CD4-positive, alpha-beta T cell treated with Interleukin-2 at 100 ng/mL for 4 hours (primary cell): ENCODE measurements at regions not wholly inside any gene's neighbourhood (a gene's known extent, or its start where the extent isn't known, plus 50 kb on each side); places are given as distances from the start of the nearest gene placed in this dataset.

Experiments used
- DNase-seq: peaks from one replicate; pipeline ENCODE4 v3.0.0-alpha.2; 2020; ENCODE audit warnings: low spot score

DNA sequence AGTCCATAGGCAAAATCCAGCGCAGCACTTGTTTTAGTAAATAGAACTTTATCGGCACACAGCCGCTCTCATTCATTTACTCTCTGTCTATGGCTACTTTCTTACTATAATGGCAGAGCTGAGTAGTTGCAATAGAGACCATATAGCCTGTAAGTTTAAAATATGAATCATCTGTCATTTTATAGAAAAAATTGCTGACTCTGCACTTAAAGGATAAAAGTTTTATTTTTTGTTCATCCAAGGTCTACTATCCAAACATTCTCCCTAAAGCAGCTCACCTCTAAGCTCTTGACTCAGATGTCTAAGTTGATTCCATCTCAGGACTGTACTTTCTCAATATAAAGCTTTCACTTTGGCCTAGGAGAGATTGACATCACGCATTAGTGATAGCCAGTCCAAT is 825.7 kb downstream of the OLFM4 start:
- no peak for DNase-seq

DNA sequence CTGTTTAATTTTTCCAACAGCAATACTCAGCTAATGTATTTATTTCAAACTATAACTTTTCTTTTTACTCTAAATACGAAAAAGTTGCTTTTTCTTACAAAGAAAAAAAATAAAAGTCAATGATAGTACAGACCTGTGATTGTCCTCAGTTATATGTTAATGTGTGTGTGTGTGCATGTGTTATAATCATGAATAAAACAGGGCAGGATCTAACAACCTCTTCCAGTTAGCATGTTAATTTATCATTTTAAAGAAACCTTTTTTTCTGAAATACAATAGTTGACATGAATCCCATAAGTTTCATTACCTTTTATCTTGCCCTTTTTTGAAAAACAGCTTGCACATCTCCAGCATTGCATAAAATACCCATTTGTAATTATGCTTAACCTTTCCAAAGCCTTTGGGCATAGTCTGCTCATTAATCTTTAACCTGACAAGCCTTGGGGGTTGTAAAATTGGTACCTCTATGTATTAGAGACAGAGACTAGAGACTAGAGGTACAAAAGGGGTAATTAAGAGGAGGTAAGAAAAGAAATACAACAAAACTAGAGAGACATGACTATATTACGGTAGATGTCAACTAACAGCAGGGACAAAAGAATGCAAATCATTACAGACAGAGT is 828.1 kb downstream of the OLFM4 start:
- no peak for DNase-seq

DNA sequence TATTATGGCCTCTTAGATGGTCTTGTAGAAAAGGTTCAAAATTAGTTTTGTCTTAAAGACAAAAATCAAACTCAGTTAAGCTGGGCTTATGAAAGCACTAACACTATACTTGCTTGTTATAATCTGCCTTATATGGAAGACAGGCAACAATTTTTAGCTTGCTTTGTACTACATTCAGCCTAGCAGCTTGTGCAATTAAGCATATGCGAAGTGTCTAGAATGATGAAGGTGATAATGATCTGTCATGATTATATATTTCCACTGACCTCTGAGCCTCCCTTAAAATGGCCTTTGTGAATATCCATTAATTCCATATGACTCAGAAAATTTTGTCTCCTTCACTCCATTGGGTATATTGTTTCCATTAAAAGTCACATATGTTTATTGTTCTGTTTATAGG is 834.9 kb downstream of the OLFM4 start:
- DNase-seq, result no peak

DNA sequence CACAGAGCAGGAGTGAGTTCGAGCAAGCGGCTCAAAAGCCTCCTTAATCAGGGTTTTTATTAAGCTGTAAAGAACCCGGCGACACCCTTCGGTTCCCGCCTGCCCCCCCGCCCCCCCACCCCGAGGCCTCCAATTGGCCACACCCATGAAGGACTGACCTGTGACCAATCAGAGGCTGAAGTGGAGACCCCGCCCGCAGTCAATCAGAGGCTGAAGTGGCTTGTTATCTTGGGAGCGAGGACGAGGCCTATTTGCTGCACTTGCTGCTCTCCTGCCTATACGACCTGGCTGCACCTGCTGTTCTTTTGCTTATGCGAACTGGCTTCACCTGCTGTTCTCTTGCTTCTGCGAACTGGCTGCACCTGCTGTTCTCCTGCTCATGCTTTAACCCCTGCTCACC is 844.9 kb downstream of the OLFM4 start:
- DNase-seq, result no peak

DNA sequence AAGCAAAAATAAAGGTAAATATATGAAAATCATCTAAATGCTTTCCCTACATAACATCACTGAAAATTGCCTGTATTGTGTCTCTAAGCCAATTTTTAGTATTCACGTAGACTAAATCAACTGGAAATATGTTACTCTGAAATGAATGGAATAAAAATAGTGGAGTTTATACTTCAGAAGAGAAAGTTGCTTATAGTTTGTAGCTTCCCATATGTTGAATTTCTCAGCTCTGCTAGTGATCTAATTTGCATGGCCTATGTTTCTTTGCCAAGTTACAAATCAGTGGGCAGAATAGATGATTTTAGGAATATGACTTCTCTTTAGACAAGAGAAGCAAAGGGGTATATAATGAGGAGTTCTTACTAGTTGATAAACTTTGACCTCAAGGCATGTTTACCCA is 850.2 kb downstream of the OLFM4 start:
- no peak for DNase-seq

DNA sequence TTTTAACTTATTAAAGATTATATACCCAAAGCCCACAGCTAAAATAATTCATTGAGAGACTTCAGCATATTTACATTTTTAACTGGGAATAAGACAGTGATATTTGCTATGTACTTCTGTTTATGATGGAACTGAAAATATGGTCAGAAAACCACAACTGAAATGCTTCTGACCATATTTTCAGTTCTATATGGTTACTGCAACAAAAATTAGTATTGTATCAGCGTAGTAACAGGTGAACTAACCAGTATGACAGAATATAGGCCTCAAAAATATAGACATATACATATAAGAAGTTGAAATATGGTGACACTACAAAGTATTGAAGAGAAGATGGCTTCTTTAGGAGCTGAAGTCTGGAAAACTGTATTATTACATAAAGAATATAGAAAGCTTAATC is 857.4 kb downstream of the OLFM4 start:
- no peak for DNase-seq

DNA sequence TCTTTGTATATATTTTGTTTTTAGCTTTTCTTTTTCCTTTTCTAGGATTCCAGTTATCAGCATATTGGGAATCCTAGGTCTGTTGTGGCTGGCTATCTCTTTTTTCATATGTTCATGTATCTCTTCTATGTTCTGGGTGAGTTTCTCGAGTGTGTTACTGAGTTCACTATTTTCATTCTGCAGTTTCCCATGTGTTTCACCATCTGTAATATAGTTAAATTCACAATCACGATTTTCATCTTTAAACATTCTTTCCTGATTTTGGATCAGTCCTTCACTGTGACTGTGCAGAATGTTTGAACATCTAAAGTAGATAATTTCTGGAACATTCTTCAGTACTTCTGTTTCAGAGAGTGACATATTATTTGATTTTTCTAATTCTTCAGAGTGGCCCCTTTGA is 862.1 kb downstream of the OLFM4 start:
- no peak for DNase-seq

DNA sequence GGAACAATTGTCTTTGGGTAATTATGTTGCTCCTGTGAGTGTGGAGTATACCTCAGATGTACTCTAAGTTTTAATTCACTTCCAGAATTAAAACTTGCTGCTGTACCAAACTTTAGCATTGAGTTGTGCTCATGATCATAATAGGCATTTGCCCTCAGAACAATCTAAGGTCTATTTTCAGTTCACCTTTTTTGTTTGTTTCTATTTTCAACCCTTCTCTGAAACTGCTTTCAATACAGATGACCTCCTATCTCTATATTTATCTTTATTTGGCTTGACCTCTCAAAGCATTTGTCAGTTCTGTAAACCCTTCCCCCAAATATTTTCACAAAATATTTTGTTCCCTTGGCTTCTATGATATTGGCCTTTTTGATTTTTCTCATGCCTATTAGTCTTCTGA is 873.0 kb downstream of the OLFM4 start:
- no peak for DNase-seq

DNA sequence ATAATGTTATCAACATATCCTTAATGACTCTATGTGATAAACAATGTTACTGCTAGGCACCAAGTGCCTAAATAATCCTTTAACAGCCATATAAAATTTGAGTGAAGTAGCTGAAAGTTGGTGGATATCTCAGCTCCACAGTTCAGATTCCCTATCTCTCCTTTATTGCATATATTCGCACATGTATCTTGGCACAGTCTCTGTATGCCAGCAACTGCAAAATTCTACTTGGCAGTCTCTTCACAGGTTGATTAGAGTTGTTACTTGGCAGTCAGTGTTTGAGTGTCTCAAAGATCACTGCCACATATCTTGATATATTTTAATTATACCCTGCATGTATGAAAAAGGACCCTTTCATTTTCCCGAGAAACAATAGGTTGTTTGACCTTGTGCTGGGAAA is 879.3 kb downstream of the OLFM4 start:
- DNase-seq, result no peak

DNA sequence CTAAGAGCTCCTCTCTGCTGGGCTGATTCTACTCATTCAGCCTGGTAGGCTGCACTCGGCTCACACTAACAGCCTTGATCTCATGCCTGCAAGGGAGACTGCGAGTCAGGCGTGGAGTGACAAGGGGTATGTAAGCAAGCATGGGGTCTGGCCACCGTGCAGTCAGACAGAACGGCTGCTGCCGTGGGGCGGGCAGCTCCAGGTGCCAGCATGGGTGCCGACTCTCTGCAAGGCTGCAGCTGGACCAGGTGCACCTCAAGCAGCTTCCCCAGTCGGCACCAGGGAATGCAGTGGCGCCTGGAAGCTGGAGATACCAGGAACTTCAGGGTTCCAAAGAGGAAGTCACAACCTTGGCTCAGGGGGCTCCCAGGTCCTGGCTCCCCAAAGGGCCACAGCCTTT is 892.3 kb downstream of the OLFM4 start:
- DNase-seq, result no peak

DNA sequence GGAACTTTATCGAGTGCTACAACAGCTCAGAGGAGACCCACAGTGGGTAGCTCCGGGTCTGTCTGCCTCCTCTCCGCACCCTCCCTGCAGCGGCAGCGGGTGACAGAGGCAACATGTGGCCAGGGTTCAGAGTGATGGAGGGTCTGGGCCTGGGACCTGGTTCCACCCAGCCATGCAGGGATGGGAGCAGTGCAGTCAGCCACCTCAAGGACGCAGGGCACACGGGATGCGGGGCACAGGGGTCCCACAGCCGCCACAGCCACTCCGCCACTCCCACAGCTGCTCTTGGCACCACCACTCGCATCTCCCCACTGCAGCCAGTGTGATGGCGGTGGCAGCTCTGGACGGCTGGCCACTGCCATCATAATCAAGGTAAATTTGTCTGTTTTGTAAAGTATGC is 892.9 kb downstream of the OLFM4 start:
- DNase-seq, result no peak

DNA sequence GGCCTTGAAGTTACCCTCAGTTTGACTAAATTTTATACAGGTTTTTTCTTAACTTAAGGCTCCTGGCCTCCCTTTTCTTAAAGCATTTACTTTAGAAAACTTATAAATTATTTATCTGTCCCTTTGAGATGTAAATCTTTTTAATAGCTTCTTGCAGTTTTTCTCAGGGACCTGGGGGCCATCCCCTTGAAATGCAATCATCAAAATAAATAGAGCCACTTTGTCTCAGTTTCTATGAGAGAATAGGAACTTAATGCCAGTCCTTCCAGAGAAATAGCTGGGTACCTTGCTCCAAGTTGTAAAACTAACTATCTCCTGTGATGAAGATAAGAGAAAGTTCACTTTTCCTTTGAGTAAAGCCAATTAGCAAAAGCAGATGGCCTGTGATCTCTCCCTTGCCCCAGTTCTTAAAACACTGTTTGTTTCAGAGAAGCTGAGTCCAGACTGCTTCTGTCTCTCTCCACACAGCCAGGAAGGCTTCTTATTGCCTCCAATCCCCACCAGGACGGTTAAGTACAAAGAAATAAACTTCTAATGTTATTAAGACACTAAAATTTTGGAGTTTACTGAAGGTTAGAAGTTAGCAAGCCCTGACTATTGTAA is 913.1 kb downstream of the OLFM4 start:
- DNase-seq, result no peak

DNA sequence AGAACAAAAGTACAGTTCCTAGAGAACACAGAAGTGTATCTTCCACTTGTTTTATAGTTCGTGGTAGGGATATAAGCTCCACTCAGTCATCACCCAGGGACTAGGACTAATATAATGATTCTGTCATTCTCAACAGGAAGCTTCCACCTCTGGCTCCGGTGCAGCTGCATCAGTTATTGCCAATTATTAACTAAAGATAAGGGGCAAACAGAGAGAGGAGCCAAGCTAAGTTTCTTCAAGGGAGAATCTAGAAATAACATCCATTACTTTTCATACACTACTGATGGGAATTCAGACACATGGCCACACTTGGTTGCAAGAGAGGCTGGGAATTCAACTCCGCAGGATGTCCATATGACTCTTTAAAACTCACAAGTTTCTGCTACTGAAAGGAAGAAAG is 917.9 kb downstream of the OLFM4 start:
- DNase-seq, result no peak

DNA sequence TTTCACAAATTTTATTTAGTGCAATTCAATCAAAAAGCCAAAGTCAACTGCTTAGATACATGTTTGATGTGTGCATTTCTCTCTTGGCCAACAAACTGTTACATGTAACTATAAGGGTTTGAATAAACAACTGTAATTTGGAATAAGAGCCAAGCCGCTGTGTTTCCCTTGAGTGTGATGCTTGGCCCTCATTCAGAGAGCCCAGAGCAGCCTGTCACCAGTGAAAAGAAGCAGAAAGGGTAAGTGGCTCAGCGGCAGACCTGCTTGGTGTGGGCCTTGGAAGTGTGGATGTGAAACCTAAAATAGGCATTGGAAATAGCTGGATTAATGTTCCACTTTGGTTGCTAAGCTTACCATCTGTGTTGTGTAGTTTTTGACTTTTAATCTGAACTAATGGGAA is 924.6 kb downstream of the OLFM4 start:
- DNase-seq, result no peak
